ENCODE measurements at regions not wholly inside any gene's neighbourhood (a gene's known extent, or its start where the extent isn't known, plus 50 kb on each side); places are given as distances from the start of the nearest gene placed in this dataset.

DNA sequence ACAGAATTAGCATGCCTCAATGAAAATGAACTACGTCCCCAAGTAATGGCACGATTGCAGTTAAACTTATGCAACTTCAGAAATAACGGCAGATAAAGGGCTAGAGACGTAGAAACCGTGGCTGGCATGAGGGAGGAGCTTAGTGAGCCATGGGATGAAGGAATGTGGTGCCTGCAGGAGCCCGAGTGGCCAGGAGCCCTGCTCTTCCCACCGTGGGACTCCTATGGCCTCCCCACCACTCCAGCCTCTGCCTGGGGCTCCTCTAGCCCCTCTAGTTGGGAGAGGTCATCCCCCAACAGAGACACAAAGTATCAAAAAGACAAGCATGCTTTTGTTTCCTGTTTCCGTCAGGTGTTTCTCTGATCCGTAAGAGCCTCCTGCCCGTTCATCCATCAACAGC, 75.1 kb upstream of the BHLHE23 start:
- Histone ChIP-seq H3K27ac (no peak overlapping the region), H3K4me3 (no peak overlapping the region)
- TF ChIP-seq, protein P1, sequence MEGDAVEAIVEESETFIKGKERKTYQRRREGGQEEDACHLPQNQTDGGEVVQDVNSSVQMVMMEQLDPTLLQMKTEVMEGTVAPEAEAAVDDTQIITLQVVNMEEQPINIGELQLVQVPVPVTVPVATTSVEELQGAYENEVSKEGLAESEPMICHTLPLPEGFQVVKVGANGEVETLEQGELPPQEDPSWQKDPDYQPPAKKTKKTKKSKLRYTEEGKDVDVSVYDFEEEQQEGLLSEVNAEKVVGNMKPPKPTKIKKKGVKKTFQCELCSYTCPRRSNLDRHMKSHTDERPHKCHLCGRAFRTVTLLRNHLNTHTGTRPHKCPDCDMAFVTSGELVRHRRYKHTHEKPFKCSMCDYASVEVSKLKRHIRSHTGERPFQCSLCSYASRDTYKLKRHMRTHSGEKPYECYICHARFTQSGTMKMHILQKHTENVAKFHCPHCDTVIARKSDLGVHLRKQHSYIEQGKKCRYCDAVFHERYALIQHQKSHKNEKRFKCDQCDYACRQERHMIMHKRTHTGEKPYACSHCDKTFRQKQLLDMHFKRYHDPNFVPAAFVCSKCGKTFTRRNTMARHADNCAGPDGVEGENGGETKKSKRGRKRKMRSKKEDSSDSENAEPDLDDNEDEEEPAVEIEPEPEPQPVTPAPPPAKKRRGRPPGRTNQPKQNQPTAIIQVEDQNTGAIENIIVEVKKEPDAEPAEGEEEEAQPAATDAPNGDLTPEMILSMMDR (IDR thresholded peaks at IDR 0.05) = no peak
- no peak for DNase-seq (ENCODE audit: low spot score)

GRCh38 chr20:63081351-63081750, 74.6 kb upstream of the BHLHE23 start:
- H3K27ac ChIP-seq = no peak overlapping the region
- no peak overlapping the region for H3K4me3 ChIP-seq
- no peak for DNase-seq (ENCODE audit: low spot score)
- TF ChIP-seq, protein P1 (IDR thresholded peaks at IDR 0.05) = no peak

DNA sequence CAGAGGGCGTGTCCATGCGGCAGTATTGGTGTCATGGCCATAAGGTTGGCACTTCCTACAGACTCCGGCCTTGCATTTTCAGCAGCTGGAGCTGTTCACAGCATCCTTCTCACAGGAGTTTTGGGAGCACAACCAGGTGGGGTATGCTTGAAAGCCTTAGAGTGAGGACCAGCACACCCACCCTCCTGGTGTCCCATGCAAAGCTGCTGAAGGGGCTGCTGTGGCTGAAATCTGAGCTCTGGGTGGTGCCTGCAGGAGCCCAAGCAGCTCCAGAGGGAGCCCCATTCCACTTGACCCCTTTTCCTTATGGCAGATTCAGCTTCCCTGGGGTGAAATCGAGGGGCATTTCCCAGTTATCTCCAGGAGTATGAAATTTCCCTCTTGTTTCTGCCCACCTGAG, 74.0 kb upstream of the BHLHE23 start:
- DNase-seq (ENCODE audit: low spot score) = no peak
- no peak overlapping the region for H3K4me3 ChIP-seq
- TF ChIP-seq, protein P1 (IDR thresholded peaks at IDR 0.05) = no peak
- H3K27ac ChIP-seq = no peak overlapping the region

GRCh38 chr20:63080411-63080810, 73.6 kb upstream of the BHLHE23 start:
- DNase-seq (ENCODE audit: low spot score) = no peak
- Histone ChIP-seq H3K4me3 (no peak overlapping the region), H3K27ac (no peak overlapping the region)
- TF ChIP-seq, protein P1 (IDR thresholded peaks at IDR 0.05) = no peak

DNA sequence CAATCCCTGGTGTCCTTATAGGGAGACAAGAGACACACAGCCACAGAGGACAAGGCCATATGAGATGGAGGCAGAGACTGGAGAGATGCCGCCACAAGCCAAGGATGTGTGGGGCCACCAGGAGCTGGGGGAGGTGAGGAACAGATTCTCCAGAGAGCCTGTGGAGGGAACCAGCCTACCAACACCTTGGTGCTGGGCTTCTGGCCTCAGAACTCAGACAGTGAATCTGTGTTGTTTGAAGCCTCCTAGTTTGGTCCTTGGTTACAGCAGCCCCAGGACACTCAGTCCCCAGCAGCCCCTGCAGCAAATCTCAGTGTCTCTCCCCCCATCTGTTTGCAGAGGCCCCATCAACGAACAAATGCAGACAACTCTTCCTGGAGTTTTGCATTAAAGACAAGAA, 73.2 kb upstream of the BHLHE23 start:
- TF ChIP-seq, protein P1 (IDR thresholded peaks at IDR 0.05) = no peak
- DNase-seq (ENCODE audit: low spot score) = no peak
- Histone ChIP-seq H3K4me3 (no peak overlapping the region), H3K27ac (no peak overlapping the region)

GRCh38 chr20:63077705-63078104, 70.9 kb upstream of the BHLHE23 start:
- TF ChIP-seq, protein P1 (IDR thresholded peaks at IDR 0.05) = no peak
- no peak for DNase-seq (ENCODE audit: low spot score)
- Histone ChIP-seq H3K27ac (no peak overlapping the region), H3K4me3 (no peak overlapping the region)

- no peak overlapping the region for H3K27ac ChIP-seq
- no peak for DNase-seq (ENCODE audit: low spot score)
- no peak overlapping the region for H3K4me3 ChIP-seq
- TF ChIP-seq, protein P1 (IDR thresholded peaks at IDR 0.05) = no peak
Observed at GRCh38 chr20:63076421-63076820, 69.7 kb upstream of the BHLHE23 start.
